RWPE2 (cell line): ENCODE measurements at regions not wholly inside any gene's neighbourhood (a gene's known extent, or its start where the extent isn't known, plus 50 kb on each side); places are given as distances from the start of the nearest gene placed in this dataset.

Experiments
- ATAC-seq: fragments of 200-7000 bp; cut with Tn5 transposase; 3 replicates; pipeline ENCODE4 v1.9.1; 2021; ENCODE audit warnings: low read depth
- DNase-seq: peaks from one replicate; pipeline ENCODE4 v3.0.0-alpha.2; 2020; ENCODE audit warnings: low spot score
- H3K27ac ChIP-seq: fragments of 450-650 bp; 2 replicates; pipeline ENCODE4 v1.5.1; 2017; ENCODE audit warnings: mild to moderate bottlenecking; ENCODE audit not compliant: poor library complexity, severe bottlenecking
- H3K27me3 ChIP-seq: fragments of 250-450 bp; sonication (Bioruptor Pico); 2 replicates; pipeline ENCODE4 v1.5.1; 2021; ENCODE audit warnings: mild to moderate bottlenecking, moderate library complexity; ENCODE audit not compliant: insufficient read depth, poor library complexity, severe bottlenecking
- H3K36me3 ChIP-seq: fragments of 250-450 bp; sonication (Bioruptor Pico); 2 replicates; pipeline ENCODE4 v1.5.1; 2020; ENCODE audit warnings: low read depth, mild to moderate bottlenecking, moderate library complexity
- H3K4me1 ChIP-seq: fragments of 250-450 bp; sonication (Bioruptor Pico); 2 replicates; pipeline ENCODE4 v1.5.1; 2021; ENCODE audit warnings: mild to moderate bottlenecking, moderate library complexity; ENCODE audit not compliant: insufficient read depth, poor library complexity, severe bottlenecking
- H3K4me3 ChIP-seq: fragments of 250-450 bp; sonication (Bioruptor Pico); 2 replicates; pipeline ENCODE4 v1.5.1; 2021; ENCODE audit warnings: mild to moderate bottlenecking, moderate library complexity; ENCODE audit not compliant: severe bottlenecking
- H3K9me3 ChIP-seq: fragments of 250-450 bp; sonication (Bioruptor Pico); 2 replicates; pipeline ENCODE4 v1.5.1; 2021; ENCODE audit warnings: mild to moderate bottlenecking, moderate library complexity; ENCODE audit not compliant: severe bottlenecking
- CTCF ChIP-seq: fragments of 450-650 bp; IDR thresholded peaks from one replicate; pipeline ENCODE4 v1.5.1; 2017; ENCODE audit warnings: mild to moderate bottlenecking, moderate library complexity; ENCODE audit not compliant: poor library complexity, severe bottlenecking

GRCh38 chr3:30521156-30521715 lies 85.2 kb upstream of the TGFBR2 start:
- ATAC-seq (no peak), DNase-seq (no peak)
- no peak for TF ChIP-seq CTCF
- Histone ChIP-seq H3K4me3 (no peak overlapping the region), H3K9me3 (no peaks in the 10 kb centered on the region), H3K27me3 (no peaks in the 10 kb centered on the region), H3K36me3 (no peaks in the 10 kb centered on the region), H3K27ac (no peak overlapping the region), H3K4me1 (peaks cover 18% of the 10 kb centered on the region)

- Histone ChIP-seq H3K9me3 (no peaks in the 10 kb centered on the region), H3K36me3 (no peaks in the 10 kb centered on the region), H3K4me1 (peaks cover 13% of the 10 kb centered on the region), H3K27me3 (no peaks in the 10 kb centered on the region), H3K4me3 (no peak overlapping the region), H3K27ac (no peak overlapping the region)
- no peak for DNase-seq
- TF ChIP-seq CTCF = no peak
- no peak for ATAC-seq
Observed at GRCh38 chr3:30522476-30522875, 83.9 kb upstream of the TGFBR2 start.

- DNase-seq = no peak
- TF ChIP-seq CTCF = no peak
Observed at GRCh38 chr3:30523366-30523765, 83.0 kb upstream of the TGFBR2 start.

GRCh38 chr3:30524357-30525040 lies 81.9 kb upstream of the TGFBR2 start:
- Histone ChIP-seq H3K36me3 (no peaks in the 10 kb centered on the region), H3K27me3 (no peaks in the 10 kb centered on the region), H3K4me3 (no peak overlapping the region), H3K9me3 (no peaks in the 10 kb centered on the region), H3K27ac (no peak overlapping the region), H3K4me1 (no peaks in the 10 kb centered on the region)
- no peak for DNase-seq
- ATAC-seq = no peak
- TF ChIP-seq CTCF = no peak

More at GRCh38 chr3:30523366-30523765, 83.0 kb upstream of the TGFBR2 start:
- peaks cover 6% of the 10 kb centered on the region for H3K4me1 ChIP-seq
- no peak overlapping the region for H3K4me3 ChIP-seq
- H3K27me3 ChIP-seq = no peaks in the 10 kb centered on the region
- ATAC-seq = no peak
- H3K36me3 ChIP-seq = no peaks in the 10 kb centered on the region
- no peak overlapping the region for H3K27ac ChIP-seq
- no peaks in the 10 kb centered on the region for H3K9me3 ChIP-seq

GRCh38 chr3:30526031-30526430 lies 80.4 kb upstream of the TGFBR2 start:
- Histone ChIP-seq H3K9me3 (no peaks in the 10 kb centered on the region), H3K36me3 (no peaks in the 10 kb centered on the region), H3K27me3 (no peaks in the 10 kb centered on the region), H3K4me3 (no peak overlapping the region), H3K27ac (no peak overlapping the region), H3K4me1 (no peaks in the 10 kb centered on the region)
- TF ChIP-seq CTCF = no peak
- ATAC-seq = no peak
- DNase-seq = no peak
